Heart left ventricle (tissue), 16 donors: ENCODE measurements at regions not wholly inside any gene's neighbourhood (a gene's known extent, or its start where the extent isn't known, plus 50 kb on each side); places are given as distances from the start of the nearest gene placed in this dataset.

Experiments used
- ATAC-seq, 4 donors: fragments of 200-7000 bp; cut with Tn5 transposase; one replicate each; pipeline ENCODE4 v1.9.1; 2020 to 2022; ENCODE audit warnings: moderate library complexity in 4 of 4, mild to moderate bottlenecking in 3 of 4, moderate number of reproducible peaks in 1 of 4
- DNase-seq, 5 donors: peaks; one replicate each; pipeline ENCODE4 v3.0.0-alpha.2; 2020
- H3K27ac ChIP-seq, 12 donors: fragments of 200-600 bp; sonication (generic) in 4 of 12; one replicate each; pipeline versions ENCODE4 v1.5.0 to v1.8.0; 2016 to 2022; ENCODE audit warnings: mild to moderate bottlenecking in 2 of 12
- H3K27me3 ChIP-seq, 9 donors: fragments of 200-600 bp; sonication (generic) in 2 of 9; one replicate each; pipeline versions ENCODE4 v1.5.1 to v1.8.0; 2016 to 2022; ENCODE audit warnings: mild to moderate bottlenecking in 3 of 9
- H3K36me3 ChIP-seq, 9 donors: fragments of 200-600 bp; sonication (generic) in 2 of 9; one replicate each; pipeline versions ENCODE4 v1.5.0 to v1.8.0; 2018 to 2022; ENCODE audit warnings: mild to moderate bottlenecking in 2 of 9
- H3K4me1 ChIP-seq, 12 donors: fragments of 200-600 bp; sonication (generic) in 4 of 12; one replicate each; pipeline versions ENCODE4 v1.5.0 to v1.8.0; 2016 to 2022; ENCODE audit warnings: mild to moderate bottlenecking in 3 of 12
- H3K4me3 ChIP-seq, 12 donors: fragments of 200-600 bp; sonication (generic) in 4 of 12; one replicate each; pipeline versions ENCODE4 v1.5.0 to v1.8.0; 2017 to 2022; ENCODE audit warnings: mild to moderate bottlenecking in 9 of 12, moderate library complexity in 4 of 12
- H3K9me3 ChIP-seq, 12 donors: fragments of 200-600 bp; sonication (generic) in 4 of 12; one replicate each; pipeline versions ENCODE4 v1.5.0 to v1.8.0; 2016 to 2022; ENCODE audit warnings: mild to moderate bottlenecking in 1 of 12
- POLR2A ChIP-seq, 2 donors: fragments of 450-650 bp; IDR thresholded peaks; one replicate each; pipeline ENCODE4 v1.6.1; 2017; ENCODE audit warnings: antibody characterized with exemption in 2 of 2, mild to moderate bottlenecking in 2 of 2, moderate library complexity in 2 of 2
- WGBS, 4 donors: extraction: QIAGEN DNeasy Blood & Tissue Kit in 2 of 4; methylation state at CpG; one replicate each; pipeline versions ENCODE4 v1.1.5 to v1.1.7; 2013 to 2018; 5-methylcytosine and 5-hydroxymethylcytosine counted together
- intact Hi-C, 10 donors: fragments of 100-400 bp; cut with DNase I; formaldehyde crosslinking; loops; one replicate each; pipeline versions ENCODE4 v1.11.1 to v1.14.2; 2022
- TF ChIP-seq, protein P1 (sequence below), 12 donors: fragments of 200-600 bp; sonication (generic) in 4 of 12; IDR thresholded peaks; one replicate each; pipeline versions ENCODE4 v1.5.0 to v1.8.0; 2018 to 2022; ENCODE audit warnings: antibody characterized with exemption in 12 of 12, mild to moderate bottlenecking in 5 of 12
- donor health status: ischemic (EF 13 %, LVEDD 7.1; RV severe dilation, severe dysfunction).
- donor health status: healthy with polysubstance abuse.
- donor health status: DM: no; HTN: yes; CAD: no.
- donor health status: DM: no; HTN: no; CAD: no.
- donor health status: ischemic (EF 25% LVEDD 6.9; RV normal size, moderate dysfunction).
- donor health status: ischemic (EF 25% LVEDD 5.7; RV mildly dilated, moderate dysfunction).
- donor health status: healthy.
- donor health status: DM: yes; HTN: yes; CAD: no.
- donor health status: ischemic (EF 35%, LVEDD 5.7; RV mildly dilated, moderate dysfunction).
- donor health status: nonischemic (EF 11% LVEDD 7.7; RV severe dilation, severe dysfunction).
- donor health status: DM: yes; HTN: yes; CAD: no.
- donor health status: PGD.
- donor health status: ischemic (EF 29% LVEDD 5.4; RV normal size, mild dysfunction).
- donor health status: nonischemic (EF 23%, LVEDD 6.1; RV moderate dilation, normal function).

DNA sequence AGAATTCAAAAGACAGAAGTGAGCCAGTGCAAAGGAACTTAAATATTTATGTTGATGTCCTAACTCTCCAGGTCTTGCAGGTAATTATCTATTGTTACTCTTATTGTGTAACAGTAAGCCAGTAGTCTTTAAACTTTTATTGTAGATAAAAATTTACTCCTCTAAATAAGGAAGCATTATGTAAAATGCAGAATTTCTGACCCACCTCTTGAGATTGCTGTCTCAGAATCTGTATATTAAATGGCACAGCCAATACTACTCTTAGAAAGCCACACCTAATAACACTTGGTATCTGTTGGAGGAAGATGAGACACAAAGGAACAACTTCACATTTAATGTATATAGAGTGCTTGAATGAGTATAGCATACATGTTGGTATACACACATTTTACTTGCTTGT, 613.5 kb upstream of the ZNF804A start:
- ATAC-seq (no peak), DNase-seq (no peak)
- TF ChIP-seq, protein P1, sequence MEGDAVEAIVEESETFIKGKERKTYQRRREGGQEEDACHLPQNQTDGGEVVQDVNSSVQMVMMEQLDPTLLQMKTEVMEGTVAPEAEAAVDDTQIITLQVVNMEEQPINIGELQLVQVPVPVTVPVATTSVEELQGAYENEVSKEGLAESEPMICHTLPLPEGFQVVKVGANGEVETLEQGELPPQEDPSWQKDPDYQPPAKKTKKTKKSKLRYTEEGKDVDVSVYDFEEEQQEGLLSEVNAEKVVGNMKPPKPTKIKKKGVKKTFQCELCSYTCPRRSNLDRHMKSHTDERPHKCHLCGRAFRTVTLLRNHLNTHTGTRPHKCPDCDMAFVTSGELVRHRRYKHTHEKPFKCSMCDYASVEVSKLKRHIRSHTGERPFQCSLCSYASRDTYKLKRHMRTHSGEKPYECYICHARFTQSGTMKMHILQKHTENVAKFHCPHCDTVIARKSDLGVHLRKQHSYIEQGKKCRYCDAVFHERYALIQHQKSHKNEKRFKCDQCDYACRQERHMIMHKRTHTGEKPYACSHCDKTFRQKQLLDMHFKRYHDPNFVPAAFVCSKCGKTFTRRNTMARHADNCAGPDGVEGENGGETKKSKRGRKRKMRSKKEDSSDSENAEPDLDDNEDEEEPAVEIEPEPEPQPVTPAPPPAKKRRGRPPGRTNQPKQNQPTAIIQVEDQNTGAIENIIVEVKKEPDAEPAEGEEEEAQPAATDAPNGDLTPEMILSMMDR (IDR thresholded peaks at IDR 0.05) = no peak
- TF ChIP-seq POLR2A (IDR thresholded peaks at IDR 0.05) = no peak
- Histone ChIP-seq H3K27me3 (no peaks in the 10 kb centered on the region), H3K9me3 (peaks cover 0 to 24% (median 0%) of the 10 kb centered on the region in 12 donors), H3K4me1 (no peaks in the 10 kb centered on the region), H3K27ac (no peak overlapping the region), H3K36me3 (no peaks in the 10 kb centered on the region), H3K4me3 (no peak overlapping the region)
- intact Hi-C loops = no loop called here

DNA sequence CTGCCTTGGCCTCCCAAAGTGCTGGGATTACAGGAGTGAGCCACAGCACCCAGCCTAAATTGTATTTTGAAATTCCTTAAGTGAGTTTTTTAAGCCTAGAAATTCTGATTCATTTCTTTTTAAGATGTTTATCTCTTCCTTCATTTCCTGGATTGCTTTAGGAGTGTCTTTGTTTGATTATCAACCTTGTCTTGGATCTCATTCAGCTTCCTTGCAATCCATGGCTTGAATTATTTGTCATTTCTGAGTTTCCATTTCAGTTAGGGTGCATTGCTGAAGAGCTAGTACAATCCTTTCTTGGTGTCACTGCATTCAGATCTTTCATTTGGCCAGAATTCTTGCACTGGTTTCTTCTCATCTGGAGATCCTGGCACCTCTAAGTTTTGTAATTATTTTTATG, 606.4 kb upstream of the ZNF804A start:
- Histone ChIP-seq H3K36me3 (no peaks in the 10 kb centered on the region), H3K4me3 (no peak overlapping the region), H3K9me3 (peaks cover 0 to 9% (median 0%) of the 10 kb centered on the region in 12 donors), H3K27me3 (no peaks in the 10 kb centered on the region), H3K4me1 (no peaks in the 10 kb centered on the region), H3K27ac (no peak overlapping the region)
- no peak for TF ChIP-seq POLR2A (IDR thresholded peaks at IDR 0.05)
- TF ChIP-seq, protein P1 (IDR thresholded peaks at IDR 0.05) = no peak
- intact Hi-C loops = no loop called here
- ATAC-seq (no peak), DNase-seq (no peak)

DNA sequence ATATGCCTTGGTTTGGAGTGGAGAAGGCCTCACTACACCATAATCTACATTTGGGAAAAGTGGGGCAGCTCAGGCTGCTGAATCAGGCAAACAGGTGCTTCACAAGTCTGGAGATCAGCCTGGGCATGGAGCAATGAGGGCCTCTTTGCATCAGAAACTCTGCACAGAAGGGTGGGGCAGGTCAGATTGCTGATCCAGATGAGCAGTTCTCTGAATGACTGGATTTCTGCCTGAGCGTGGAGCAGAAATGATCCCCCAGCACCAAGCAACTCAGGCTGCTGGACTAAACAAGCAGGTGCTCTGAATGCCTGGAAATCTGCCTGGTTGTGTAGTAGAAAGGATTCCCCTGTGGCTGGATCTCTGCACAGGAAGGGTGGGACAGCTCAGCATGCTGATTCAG, 605.3 kb upstream of the ZNF804A start:
- TF ChIP-seq, protein P1 (IDR thresholded peaks at IDR 0.05) = no peak
- no peak for TF ChIP-seq POLR2A (IDR thresholded peaks at IDR 0.05)
- H3K9me3 ChIP-seq = peaks cover 0 to 1% (median 0%) of the 10 kb centered on the region in 12 donors
- WGBS, 4 donors = 82 to 89% (median 85%) methylated on average over 1 of the region's 1 CpG
- no peaks in the 10 kb centered on the region for H3K36me3 ChIP-seq
- H3K27ac ChIP-seq = no peak overlapping the region
- no peaks in the 10 kb centered on the region for H3K27me3 ChIP-seq
- no peaks in the 10 kb centered on the region for H3K4me1 ChIP-seq
- DNase-seq = no peak
- no peak overlapping the region for H3K4me3 ChIP-seq
- no peak for ATAC-seq
- intact Hi-C loops = no loop called here

DNA sequence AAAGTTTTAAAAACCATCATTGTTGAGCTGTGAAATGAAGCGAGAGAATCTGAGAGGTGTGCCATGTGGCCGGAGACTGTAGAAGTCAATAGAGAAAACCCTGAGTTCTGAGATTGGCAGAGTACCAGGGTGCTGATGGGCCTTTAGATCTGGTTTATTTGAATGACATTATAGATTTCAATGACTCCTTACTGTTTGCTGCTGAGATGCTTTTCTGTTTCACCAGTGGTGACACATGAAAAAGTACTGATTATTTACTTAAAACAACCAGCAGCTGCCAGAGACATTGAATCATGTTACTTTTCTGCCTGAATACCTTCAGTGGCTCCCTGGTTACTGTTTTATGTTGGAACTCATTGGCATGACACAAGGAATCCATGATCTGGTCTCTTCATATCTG, 602.7 kb upstream of the ZNF804A start:
- no peak for ATAC-seq

More for the DNA sequence above, 602.7 kb upstream of the ZNF804A start:
- 82 to 91% (median 84%) methylated on average over 2 of the region's 2 CpGs for WGBS, 4 donors
- no peak for DNase-seq
- Histone ChIP-seq H3K9me3 (no peaks in the 10 kb centered on the region), H3K27me3 (no peaks in the 10 kb centered on the region), H3K36me3 (no peaks in the 10 kb centered on the region), H3K27ac (no peak overlapping the region), H3K4me3 (no peak overlapping the region), H3K4me1 (no peaks in the 10 kb centered on the region)
- intact Hi-C loops = no loop called here
- no peak for TF ChIP-seq POLR2A (IDR thresholded peaks at IDR 0.05)
- TF ChIP-seq, protein P1 (IDR thresholded peaks at IDR 0.05) = no peak
